Ammon's horn (tissue), 1 donor: ENCODE measurements at regions not wholly inside any gene's neighbourhood (a gene's known extent, or its start where the extent isn't known, plus 50 kb on each side); places are given as distances from the start of the nearest gene placed in this dataset.

Source experiments
- DNase-seq: peaks from one replicate; pipeline ENCODE4 v3.0.0-alpha.2; 2016; ENCODE audit warnings: low spot score

GRCh38 chr12:126512916-126513913, 1448.0 kb downstream of the AACS start:
- no peak for DNase-seq

- DNase-seq: no peak
Observed at GRCh38 chr12:126518596-126519200, 1453.5 kb downstream of the AACS start.

GRCh38 chr12:126519833-126520232, 1454.6 kb downstream of the AACS start:
- DNase-seq: no peak

GRCh38 chr12:126523891-126524290, 1458.7 kb downstream of the AACS start:
- no peak for DNase-seq

- DNase-seq: no peak
Observed at GRCh38 chr12:126534495-126534894, 1469.3 kb downstream of the AACS start.

- no peak for DNase-seq
Observed at GRCh38 chr12:126534942-126535341, 1469.7 kb downstream of the AACS start.

GRCh38 chr12:126535971-126536370, 1470.7 kb downstream of the AACS start:
- DNase-seq: no peak

GRCh38 chr12:126537961-126538530, 1472.8 kb downstream of the AACS start:
- no peak for DNase-seq

- DNase-seq: no peak
Observed at GRCh38 chr12:126538888-126539287, 1473.7 kb downstream of the AACS start.

GRCh38 chr12:126545411-126545810, 1480.2 kb downstream of the AACS start:
- DNase-seq: no peak

GRCh38 chr12:126547905-126548304, 1482.7 kb downstream of the AACS start:
- no peak for DNase-seq

- DNase-seq: no peak
Observed at GRCh38 chr12:126551869-126552268, 1486.6 kb downstream of the AACS start.

GRCh38 chr12:126554625-126555024, 1489.4 kb downstream of the AACS start:
- DNase-seq: no peak

- no peak for DNase-seq
Observed at GRCh38 chr12:126557659-126558058, 1492.4 kb downstream of the AACS start.

- DNase-seq: no peak
Observed at GRCh38 chr12:126558219-126558618, 1493.0 kb downstream of the AACS start.

GRCh38 chr12:126558810-126559209, 1493.6 kb downstream of the AACS start:
- no peak for DNase-seq

GRCh38 chr12:126567016-126567415, 1501.8 kb downstream of the AACS start:
- DNase-seq: no peak

- no peak for DNase-seq
Observed at GRCh38 chr12:126569706-126570105, 1504.5 kb downstream of the AACS start.

- DNase-seq: no peak
Observed at GRCh38 chr12:126570566-126570965, 1505.3 kb downstream of the AACS start.

GRCh38 chr12:126572170-126572569, 1506.9 kb downstream of the AACS start:
- no peak for DNase-seq

- DNase-seq: peak; percentile 8
Observed at GRCh38 chr12:126581655-126582054, 1516.4 kb downstream of the AACS start.

- no peak for DNase-seq
Observed at GRCh38 chr12:126582231-126582630, 1517.0 kb downstream of the AACS start.
